ENCODE measurements at regions not wholly inside any gene's neighbourhood (a gene's known extent, or its start where the extent isn't known, plus 50 kb on each side); places are given as distances from the start of the nearest gene placed in this dataset.

- no peak for DNase-seq (ENCODE audit: low read depth in 4 of 4, low spot score in 1 of 4)
Observed at GRCh38 chr2:60296219-60296955, 257.1 kb downstream of the BCL11A start.

- no peak for DNase-seq (ENCODE audit: low read depth in 4 of 4, low spot score in 1 of 4)
Observed at GRCh38 chr2:60295636-60295962, 257.9 kb downstream of the BCL11A start.

GRCh38 chr2:60294901-60295635 lies 258.4 kb downstream of the BCL11A start:
- DNase-seq (ENCODE audit: low read depth in 4 of 4, low spot score in 1 of 4) = no peak

GRCh38 chr2:60292242-60292641 lies 261.2 kb downstream of the BCL11A start:
- DNase-seq (ENCODE audit: low read depth in 4 of 4, low spot score in 1 of 4) = no peak

- no peak for DNase-seq (ENCODE audit: low read depth in 4 of 4, low spot score in 1 of 4)
Observed at GRCh38 chr2:60290509-60290908, 262.9 kb downstream of the BCL11A start.

- no peak for DNase-seq (ENCODE audit: low read depth in 4 of 4, low spot score in 1 of 4)
Observed at GRCh38 chr2:60285626-60286316, 267.7 kb downstream of the BCL11A start.

- DNase-seq (ENCODE audit: low read depth in 4 of 4, low spot score in 1 of 4) = no peak
Observed at GRCh38 chr2:60283626-60284025, 269.8 kb downstream of the BCL11A start.

GRCh38 chr2:60282886-60283285 lies 270.6 kb downstream of the BCL11A start:
- no peak for DNase-seq (ENCODE audit: low read depth in 4 of 4, low spot score in 1 of 4)

- no peak for DNase-seq (ENCODE audit: low read depth in 4 of 4, low spot score in 1 of 4)
Observed at GRCh38 chr2:60281730-60282129, 271.7 kb downstream of the BCL11A start.

GRCh38 chr2:60280238-60280637 lies 273.2 kb downstream of the BCL11A start:
- DNase-seq (ENCODE audit: low read depth in 4 of 4, low spot score in 1 of 4) = no peak

- DNase-seq (ENCODE audit: low read depth in 4 of 4, low spot score in 1 of 4) = no peak
Observed at GRCh38 chr2:60278906-60279305, 274.5 kb downstream of the BCL11A start.

GRCh38 chr2:60275958-60276357 lies 277.5 kb downstream of the BCL11A start:
- DNase-seq (ENCODE audit: low read depth in 4 of 4, low spot score in 1 of 4) = no peak

GRCh38 chr2:60273836-60274235 lies 279.6 kb downstream of the BCL11A start:
- DNase-seq (ENCODE audit: low read depth in 4 of 4, low spot score in 1 of 4) = no peak

- DNase-seq (ENCODE audit: low read depth in 4 of 4, low spot score in 1 of 4) = no peak
Observed at GRCh38 chr2:60271713-60272112, 281.7 kb downstream of the BCL11A start.

GRCh38 chr2:60271131-60271530 lies 282.3 kb downstream of the BCL11A start:
- DNase-seq (ENCODE audit: low read depth in 4 of 4, low spot score in 1 of 4) = no peak

GRCh38 chr2:60268661-60269060 lies 284.8 kb downstream of the BCL11A start:
- DNase-seq (ENCODE audit: low read depth in 4 of 4, low spot score in 1 of 4) = no peak

GRCh38 chr2:60268032-60268431 lies 285.4 kb downstream of the BCL11A start:
- no peak for DNase-seq (ENCODE audit: low read depth in 4 of 4, low spot score in 1 of 4)

- no peak for DNase-seq (ENCODE audit: low read depth in 4 of 4, low spot score in 1 of 4)
Observed at GRCh38 chr2:60267122-60267521, 286.3 kb downstream of the BCL11A start.

- DNase-seq (ENCODE audit: low read depth in 4 of 4, low spot score in 1 of 4) = no peak
Observed at GRCh38 chr2:60262178-60262577, 291.3 kb downstream of the BCL11A start.

- DNase-seq (ENCODE audit: low read depth in 4 of 4, low spot score in 1 of 4) = no peak
Observed at GRCh38 chr2:60260639-60261296, 292.7 kb downstream of the BCL11A start.

- no peak for DNase-seq (ENCODE audit: low read depth in 4 of 4, low spot score in 1 of 4)
Observed at GRCh38 chr2:60259781-60260180, 293.7 kb downstream of the BCL11A start.

Measured in stimulated activated CD4-positive, alpha-beta T cell treated with anti-CD3 and anti-CD28 coated beads, Interleukin-1b, Interleukin-23, amount 100 ng/mL, for 24 hours (primary cell).